OCI-LY7 (cell line): ENCODE measurements at regions not wholly inside any gene's neighbourhood (a gene's known extent, or its start where the extent isn't known, plus 50 kb on each side); places are given as distances from the start of the nearest gene placed in this dataset.

Source experiments
- CTCF ChIP-seq: fragments of 200-600 bp; sonication (generic); conservative IDR thresholded peaks from 2 replicates; pipeline ENCODE4 v1.5.1; 2014; ENCODE audit warnings: mild to moderate bottlenecking, antibody characterized with exemption, low read length, moderate library complexity, mixed read lengths
- EZH2phosphoT487 ChIP-seq: fragments of 200-600 bp; sonication (generic); IDR thresholded peaks from 2 replicates; pipeline ENCODE4 v1.6.1; 2018; ENCODE audit warnings: low read depth, borderline replicate concordance, mild to moderate bottlenecking, mixed run types, antibody characterized with exemption, low read length, moderate library complexity, mixed read lengths

- TF ChIP-seq CTCF: no peak
- TF ChIP-seq EZH2phosphoT487: no peak
Observed at GRCh38 chr7:109407756-109408155, 838.1 kb downstream of the DNAJB9 start.
